ENCODE measurements at regions not wholly inside any gene's neighbourhood (a gene's known extent, or its start where the extent isn't known, plus 50 kb on each side); places are given as distances from the start of the nearest gene placed in this dataset.
"Not testable (repeated sequence)": the region's sequence is repeated elsewhere in the genome, so short reads cannot be mapped to it uniquely, and the experiment has no call there.

DNA sequence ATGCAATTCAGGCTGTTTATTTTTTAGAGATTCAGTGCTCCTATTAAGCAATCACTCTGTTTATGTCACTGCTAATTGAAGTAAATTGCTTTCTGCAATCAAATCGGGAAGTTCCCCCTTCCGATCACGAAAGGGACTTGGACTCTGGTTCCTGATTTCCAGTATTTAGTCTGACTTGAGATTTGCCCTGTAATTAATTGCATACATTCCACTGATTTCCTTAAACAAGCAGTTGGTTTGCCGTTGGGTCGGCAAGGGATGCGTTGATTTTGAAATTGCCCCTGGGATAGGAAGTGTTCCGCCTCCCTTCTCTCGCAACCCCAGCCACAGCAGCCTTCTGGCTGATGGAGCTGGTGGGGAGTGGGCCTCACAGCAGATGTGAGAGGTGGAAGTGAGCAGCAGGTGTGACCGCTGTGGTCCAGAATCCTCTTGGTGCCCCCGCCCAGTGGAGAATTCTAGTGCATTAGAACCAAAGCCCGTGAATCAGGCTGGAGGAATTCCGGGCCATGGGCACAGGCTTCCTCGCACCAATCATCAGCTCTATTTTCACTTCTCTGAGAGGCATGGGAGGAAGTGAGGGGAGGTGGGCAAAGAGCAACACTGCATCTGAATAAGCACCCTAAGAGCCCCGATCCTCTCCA lies 102.5 kb downstream of the SPRY4 start:
- no peak for DNase-seq (ENCODE audit: low read depth)

DNA sequence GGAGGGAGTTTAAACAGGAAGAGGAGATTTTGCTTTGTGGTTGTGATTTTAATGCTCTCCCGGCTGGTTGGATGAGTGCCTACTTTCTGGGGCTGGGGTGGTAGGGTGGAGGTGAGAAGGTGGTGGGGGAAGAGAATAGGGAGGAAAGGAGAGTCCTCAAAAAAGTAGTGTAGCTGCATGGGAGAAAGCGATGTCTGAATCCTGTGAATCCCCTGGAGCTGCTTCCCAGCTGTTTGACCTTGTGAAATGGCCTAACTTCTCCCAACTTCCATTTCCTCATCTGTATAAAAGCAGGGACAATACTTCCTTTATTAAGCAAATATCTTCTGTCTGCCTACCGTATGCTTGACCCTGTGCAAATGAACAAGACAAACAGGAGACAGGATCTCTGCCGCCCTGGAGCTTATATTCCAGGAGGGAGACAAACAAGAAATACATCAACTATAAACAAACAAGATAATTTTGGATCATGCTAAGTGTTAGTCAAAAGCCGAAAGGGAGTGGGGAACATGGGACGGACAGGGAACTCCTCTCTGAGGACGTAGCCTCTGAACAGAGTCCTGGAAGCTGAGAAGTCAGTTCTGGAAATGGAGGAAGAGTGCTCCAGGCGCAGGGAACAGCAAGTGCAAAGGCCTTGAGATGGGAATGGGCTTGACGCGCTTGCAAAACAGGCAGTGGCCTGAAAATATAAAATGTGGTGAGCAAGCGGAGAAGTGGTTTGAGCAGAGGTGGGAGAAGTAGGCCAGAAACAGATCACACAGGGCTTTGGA lies 103.5 kb downstream of the SPRY4 start:
- DNase-seq (ENCODE audit: low read depth), result no peak

DNA sequence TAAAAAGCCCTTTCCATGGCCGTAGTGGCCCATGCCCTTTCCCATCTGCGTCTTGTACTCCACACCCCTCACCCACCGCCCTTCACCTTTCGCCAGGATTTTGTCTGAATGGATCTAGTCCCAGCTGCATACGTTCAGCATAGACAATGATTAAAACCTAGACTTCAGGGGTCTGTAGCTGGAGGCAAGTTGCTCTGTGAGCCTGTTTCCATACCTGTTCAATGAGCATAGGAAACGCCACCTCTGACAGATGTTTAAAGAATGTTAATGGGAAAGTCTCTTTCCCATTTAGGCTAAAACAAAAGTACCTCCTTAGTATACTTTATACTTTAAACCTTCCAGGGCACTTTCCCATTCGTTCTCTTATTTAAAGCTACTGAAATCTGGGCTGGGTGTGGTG lies 105.7 kb downstream of the SPRY4 start:
- no peak for DNase-seq (ENCODE audit: low read depth)

DNA sequence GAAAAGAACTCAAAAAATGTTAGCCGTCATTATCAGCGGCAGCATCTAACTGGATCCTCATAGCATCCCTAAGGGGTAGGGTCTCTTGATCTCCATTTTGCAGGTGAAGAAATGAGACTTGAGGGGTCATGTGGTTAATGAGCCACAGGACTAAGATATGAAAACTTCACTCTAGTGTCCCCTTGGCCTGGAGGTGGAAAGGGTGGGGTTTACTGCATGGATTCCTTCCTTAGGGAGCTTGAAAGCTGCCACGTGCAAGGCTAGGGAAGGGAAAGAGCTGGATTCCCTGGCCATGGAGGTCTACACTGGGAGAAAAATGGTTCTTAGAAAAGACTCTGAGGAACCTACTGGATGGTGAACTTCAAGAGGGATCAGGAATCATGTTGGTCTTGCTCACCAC lies 107.9 kb downstream of the SPRY4 start:
- DNase-seq (ENCODE audit: low read depth), result no peak

DNA sequence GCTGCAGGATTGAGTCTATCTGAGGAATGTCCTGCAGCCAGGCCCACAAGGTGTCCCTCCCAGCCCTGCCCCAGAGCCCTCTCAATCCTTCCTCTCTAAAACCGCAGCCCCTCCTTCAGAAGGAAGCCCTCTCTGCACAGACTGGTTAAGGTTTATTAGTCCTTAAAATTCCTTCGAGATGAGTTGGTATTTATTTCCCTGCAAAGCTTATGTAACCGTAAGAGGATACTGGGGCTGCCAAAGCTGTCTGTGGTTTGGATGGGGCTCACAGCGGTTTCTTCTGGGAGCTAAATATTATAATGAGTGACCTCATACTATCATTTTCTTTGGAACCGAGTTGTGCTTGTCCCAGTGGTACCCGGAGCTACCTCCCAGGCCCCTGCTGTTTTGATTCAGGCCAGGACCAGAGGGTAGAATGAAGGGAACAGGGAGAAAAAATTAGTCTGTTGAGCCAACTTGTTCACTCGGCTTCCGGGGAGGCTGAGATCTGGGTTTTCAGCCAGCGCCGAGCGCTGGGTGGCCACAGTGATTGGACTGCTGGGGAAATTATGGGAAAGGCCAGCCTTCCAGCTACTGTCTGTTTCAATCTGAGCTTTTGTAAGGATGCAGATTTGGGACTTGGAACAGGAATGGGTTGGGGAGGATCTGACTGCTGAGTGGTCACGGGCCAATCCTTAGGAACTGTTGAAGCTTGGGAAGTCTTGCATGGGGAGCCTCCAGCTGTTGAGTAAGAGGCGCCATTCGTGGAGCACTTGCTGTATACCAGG lies 107.5 kb downstream of the NDFIP1 start:
- DNase-seq (ENCODE audit: low read depth), result peak; percentile 73

DNA sequence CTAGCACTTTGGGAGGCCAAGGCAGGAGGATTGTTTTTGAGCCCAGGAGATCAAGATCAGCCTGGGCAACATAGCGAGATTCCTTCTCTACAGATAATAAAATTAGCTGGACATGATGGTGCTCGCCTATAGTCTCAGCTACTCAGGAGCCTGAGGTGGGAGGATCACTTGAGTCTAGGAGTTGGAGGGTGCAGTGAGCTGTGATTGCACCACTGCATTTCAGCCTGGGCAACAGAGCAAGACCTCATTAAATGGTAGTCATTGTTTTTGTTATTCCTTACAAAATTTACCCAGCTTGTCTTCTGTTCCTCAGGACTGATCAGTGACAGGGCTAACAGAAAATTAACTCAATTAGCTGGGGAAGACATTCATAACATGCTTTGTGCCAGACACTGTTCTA lies 104.5 kb downstream of the NDFIP1 start:
- no peak for DNase-seq (ENCODE audit: low read depth)

DNA sequence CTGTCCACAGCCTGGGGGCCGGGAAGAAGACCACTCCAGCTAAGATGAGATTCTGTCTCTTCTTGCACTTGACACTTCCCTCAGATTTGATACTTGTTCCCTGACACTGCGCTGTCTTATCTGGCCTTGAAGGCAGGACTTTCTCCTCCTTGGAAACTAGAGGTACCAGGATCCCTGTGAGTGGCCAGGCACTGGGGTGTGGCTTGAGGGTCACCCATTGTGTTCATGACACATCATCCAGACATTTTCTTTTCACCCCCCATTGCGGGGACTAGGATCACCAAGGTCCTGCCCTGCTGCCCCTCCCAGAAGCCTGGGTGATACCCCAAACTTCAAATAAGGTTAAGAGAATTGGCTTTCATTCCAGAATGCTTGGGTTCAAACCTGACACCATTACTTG lies 103.3 kb downstream of the NDFIP1 start:
- no peak for DNase-seq (ENCODE audit: low read depth)

DNA sequence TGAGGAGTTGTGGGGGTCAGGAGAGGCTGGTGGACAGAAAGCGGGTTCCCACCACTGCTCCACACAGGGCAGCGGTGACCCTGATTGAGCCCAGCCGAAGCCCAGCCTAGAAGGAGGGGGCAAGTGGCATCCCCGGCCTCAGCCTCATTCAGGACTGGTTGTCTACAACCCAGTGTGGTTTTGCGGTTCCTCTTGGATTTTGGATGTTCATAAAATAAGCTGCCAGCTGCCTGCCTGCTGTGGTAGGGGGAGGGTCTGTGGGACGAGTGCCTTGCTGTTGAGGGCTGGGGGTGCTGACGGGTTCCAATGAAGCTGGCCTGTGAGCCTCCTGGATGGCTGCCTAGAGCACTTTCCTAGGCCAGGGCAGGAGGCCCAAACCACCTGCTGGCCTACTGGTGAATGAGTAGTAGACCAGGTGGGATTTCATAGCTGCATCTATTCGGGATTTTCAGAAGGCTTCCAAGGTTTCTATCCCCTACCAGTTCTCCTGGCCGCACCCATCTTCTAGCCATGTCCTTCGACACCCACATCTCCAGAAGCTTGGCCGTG lies 102.4 kb downstream of the NDFIP1 start:
- DNase-seq (ENCODE audit: low read depth), result no peak

DNA sequence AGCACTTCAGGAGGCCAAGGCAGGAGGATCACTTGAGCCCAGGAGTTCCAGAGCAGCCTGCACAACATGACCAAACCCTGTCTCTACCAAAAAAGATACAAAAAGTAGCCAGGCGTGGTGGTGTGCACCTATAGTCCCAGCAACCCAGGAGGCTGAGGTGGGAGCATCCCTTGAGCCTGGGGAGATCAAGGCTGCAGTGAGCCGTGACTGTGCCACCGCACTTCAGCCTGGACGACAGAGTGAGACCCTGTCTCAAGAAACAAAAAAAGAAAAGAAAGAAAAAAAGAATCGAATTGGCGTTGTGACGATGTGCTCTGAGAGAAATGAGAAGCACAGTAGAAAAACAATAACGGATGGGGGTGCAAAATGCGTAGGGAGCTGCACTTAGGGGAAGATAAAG lies 101.4 kb downstream of the NDFIP1 start:
- DNase-seq (ENCODE audit: low read depth), result no peak

DNA sequence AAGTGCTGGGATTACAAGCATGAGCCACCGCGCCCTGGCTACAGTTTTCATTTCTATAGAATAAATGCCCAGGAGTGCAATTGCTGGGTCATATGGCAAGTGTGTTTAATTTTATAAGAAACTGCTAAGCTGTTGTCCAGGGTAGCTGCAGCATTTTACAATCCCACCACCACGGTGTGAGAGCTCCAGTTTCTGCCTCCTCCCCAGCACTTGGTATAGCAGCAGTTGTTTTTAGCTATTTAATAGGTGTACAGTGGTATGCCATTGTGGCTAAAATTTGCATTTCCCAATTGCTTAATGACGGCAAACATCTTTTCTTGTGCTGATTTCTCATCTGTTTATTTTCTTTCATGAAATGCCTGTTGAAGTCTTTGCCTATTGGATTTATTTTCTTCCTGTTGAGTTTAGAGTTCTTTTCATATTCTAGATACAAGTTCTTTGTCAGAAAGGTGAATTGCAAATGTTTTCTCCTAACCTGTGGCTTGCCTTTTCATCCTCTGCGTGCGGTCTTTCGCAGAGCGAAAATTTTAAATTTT lies 100.3 kb downstream of the NDFIP1 start:
- no peak for DNase-seq (ENCODE audit: low read depth)

DNA sequence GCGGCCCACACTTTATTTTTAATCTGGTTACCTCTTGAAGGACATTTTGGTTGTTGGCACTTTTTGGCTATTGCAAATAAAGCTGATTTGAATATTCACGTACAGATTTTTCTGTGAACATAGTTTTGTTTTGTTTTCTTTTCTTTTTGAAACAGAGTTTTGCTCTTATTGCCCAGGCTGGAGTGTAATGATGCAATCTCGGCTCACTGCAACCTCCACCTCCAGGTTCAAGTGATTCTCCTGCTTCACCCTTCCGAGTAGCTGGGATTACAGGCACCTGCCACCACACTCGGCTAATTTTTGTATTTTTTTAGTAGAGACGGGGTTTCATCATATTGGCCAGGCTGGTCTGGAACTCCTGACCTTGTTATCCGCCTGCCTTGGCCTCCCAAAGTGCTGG lies 99.7 kb downstream of the NDFIP1 start:
- DNase-seq (ENCODE audit: low read depth), result not testable (repeated sequence)

DNA sequence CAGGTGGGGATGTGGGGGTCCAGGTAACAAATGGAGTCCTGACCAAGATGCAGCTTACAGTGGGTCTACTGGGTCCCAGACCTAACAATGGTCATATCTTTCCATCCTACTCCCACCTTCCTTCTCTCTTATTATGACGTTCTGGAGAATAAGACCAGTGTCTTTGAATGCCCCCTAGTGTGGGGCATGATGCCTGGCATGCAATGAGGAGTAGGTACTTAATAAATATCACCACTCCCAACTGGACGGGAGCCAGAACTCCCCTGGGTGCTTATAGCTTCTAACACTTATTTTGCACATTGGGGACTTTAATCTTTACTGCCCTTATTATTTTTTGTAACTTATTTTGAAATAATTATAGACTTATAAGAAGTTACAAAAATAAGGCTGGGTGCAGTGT lies 98.2 kb downstream of the NDFIP1 start:
- DNase-seq (ENCODE audit: low read depth), result no peak

DNA sequence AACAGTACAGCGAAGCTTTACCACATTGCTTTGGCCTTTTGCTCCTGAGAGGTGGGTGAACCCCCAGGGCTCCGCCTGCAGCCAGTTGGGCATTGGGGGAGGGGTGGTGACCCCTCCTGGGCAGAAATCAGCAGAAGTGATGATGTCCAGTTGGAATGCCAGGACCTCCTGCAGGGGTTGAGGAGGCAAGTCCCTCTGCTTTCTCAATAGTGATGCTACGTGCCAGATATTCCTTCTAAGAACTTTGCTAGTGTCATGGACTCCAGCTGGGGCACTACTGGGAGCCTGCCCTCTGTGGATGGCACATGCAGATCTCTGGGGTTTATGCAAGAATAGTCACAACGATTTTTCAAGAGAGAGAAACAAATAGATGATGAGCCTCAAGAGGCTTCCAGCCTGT lies 95.6 kb downstream of the NDFIP1 start:
- no peak for DNase-seq (ENCODE audit: low read depth)

Data from HS-27A (cell line).